SK-N-MC (cell line): ENCODE measurements at regions not wholly inside any gene's neighbourhood (a gene's known extent, or its start where the extent isn't known, plus 50 kb on each side); places are given as distances from the start of the nearest gene placed in this dataset.

ENCODE experiments used
- DNase-seq: peaks from one replicate; pipeline ENCODE4 v3.0.0-alpha.2; 2011; ENCODE audit warnings: low read depth, low spot score
- H3K27ac ChIP-seq: fragments of 200-600 bp; sonication (generic); 2 replicates; pipeline ENCODE4 v1.5.1; 2016; ENCODE audit warnings: mixed run types
- H3K36me3 ChIP-seq: fragments of 200-600 bp; sonication (generic); 2 replicates; pipeline ENCODE4 v1.6.1; 2017; ENCODE audit warnings: antibody characterized with exemption, low read length, mixed read lengths; ENCODE audit not compliant: insufficient read depth
- H3K4me3 ChIP-seq: fragments of 200-600 bp; sonication (generic); 2 replicates; pipeline ENCODE4 v1.5.1; 2016
- H3K9ac ChIP-seq: fragments of 200-600 bp; sonication (generic); 2 replicates; pipeline ENCODE4 v1.8.0; 2017; ENCODE audit warnings: mixed run types, mixed read lengths; ENCODE audit not compliant: insufficient read length
- H3K9me3 ChIP-seq: fragments of 200-600 bp; sonication (generic); 2 replicates; pipeline ENCODE4 v1.6.1; 2017; ENCODE audit warnings: low read depth, mild to moderate bottlenecking, antibody characterized with exemption, low read length, moderate library complexity, mixed read lengths
- EZH2 ChIP-seq: fragments of 200-600 bp; sonication (generic); IDR thresholded peaks from one replicate; pipeline ENCODE4 v1.6.1; 2017; ENCODE audit warnings: antibody characterized with exemption
- FOXP2 ChIP-seq: optimal IDR thresholded peaks from 2 replicates; pipeline ENCODE3; 2011; ENCODE audit warnings: mild to moderate bottlenecking, moderate library complexity; ENCODE audit not compliant: insufficient read depth; ENCODE audit errors: extremely low read length, control extremely low read depth
- POLR2AphosphoS5 ChIP-seq: IDR thresholded peaks from 2 replicates; pipeline ENCODE4 v1.6.1; 2012; ENCODE audit warnings: mild to moderate bottlenecking, low read depth, low read length, borderline replicate concordance

DNA sequence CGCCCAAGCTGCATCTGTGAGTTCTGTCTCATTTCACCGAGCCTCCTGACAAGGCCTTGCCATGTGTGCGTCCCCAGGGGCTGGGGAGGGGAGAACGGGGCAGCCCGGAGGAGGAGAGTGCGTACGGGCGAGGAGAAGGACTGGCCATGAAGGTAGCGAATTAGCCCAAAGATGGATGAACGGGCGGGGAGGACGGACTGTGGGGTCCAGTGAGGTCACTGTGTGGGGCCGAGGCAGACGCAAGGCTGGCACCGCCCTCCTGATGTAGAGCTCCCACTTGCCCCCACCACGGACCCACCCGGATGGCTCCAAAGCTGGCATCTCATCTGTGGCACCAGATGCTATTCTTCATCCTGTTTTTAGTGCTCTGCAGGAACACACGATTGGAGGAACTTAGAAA is 330.4 kb downstream of the AJAP1 start:
- Histone ChIP-seq H3K9ac (no peak overlapping the region), H3K4me3 (no peak overlapping the region), H3K36me3 (no peaks in the 10 kb centered on the region), H3K9me3 (no peaks in the 10 kb centered on the region), H3K27ac (no peak overlapping the region)
- no peak for DNase-seq
- TF ChIP-seq EZH2: no peak
- no peak for TF ChIP-seq POLR2AphosphoS5
- TF ChIP-seq FOXP2: no peak

DNA sequence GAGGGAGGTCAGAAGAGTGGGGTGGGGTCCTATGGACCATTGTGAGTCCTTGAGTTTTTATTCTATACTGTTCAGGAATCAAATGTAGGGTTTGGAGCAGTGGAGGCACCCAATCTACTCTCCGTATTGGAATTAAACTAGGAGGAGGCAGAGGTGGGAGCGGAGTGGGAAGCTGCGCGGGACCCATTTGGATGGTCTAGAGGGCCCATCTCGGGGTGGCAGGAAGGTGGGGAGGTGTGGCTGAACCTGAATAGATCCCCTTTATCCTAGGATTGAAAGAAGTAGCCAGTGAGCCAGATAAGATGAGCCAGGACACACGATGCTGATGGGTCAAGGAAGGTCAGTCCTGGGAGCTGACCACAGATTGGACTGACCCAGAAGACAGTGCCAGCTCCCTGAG is 325.8 kb downstream of the AJAP1 start:
- no peak overlapping the region for H3K4me3 ChIP-seq
- no peak overlapping the region for H3K27ac ChIP-seq
- no peak for DNase-seq
- TF ChIP-seq EZH2: no peak
- H3K9me3 ChIP-seq: no peaks in the 10 kb centered on the region
- H3K9ac ChIP-seq: no peak overlapping the region
- H3K36me3 ChIP-seq: no peaks in the 10 kb centered on the region

DNA sequence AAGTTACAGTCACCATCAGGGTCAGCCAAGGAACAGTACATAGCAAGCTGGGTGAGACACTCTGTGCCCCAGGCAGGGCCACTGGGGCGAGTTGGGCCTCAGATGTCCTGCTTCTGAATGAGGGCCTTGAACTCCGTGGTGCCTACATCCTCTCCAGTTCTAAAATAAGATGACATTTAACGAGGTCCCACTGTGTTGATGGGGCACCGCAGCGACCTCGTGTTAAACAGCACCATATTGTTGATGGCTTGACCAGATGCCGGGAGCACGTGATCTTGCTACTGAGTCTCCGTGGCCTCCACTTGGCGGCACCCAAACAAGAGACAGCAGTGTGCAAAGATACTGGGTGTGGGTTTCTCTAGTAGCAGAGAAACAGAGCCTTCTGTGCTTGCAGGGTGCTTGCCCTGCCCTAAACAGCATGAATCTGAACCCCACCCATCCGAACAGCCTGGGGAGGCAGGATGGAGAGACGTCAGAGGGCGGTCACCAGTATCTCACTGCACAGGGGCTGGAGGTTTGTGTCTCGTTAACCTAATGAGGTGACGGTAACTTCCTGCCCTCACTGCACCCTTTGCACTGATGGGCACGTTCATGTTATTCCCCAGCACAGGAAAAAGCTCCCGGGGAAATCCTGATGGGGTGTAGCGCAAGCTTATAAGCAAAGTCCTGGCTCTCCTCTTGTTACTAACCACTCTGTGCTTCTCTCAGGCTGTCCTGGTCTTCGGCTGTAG is 324.4 kb downstream of the AJAP1 start:
- Histone ChIP-seq H3K27ac (no peak overlapping the region), H3K9ac (no peak overlapping the region), H3K36me3 (no peaks in the 10 kb centered on the region), H3K9me3 (no peaks in the 10 kb centered on the region), H3K4me3 (no peak overlapping the region)
- no peak for TF ChIP-seq EZH2
- TF ChIP-seq POLR2AphosphoS5: no peak
- TF ChIP-seq FOXP2: no peak
- no peak for DNase-seq

GRCh38 chr1:4977701-4978100 is 323.3 kb downstream of the AJAP1 start:
- TF ChIP-seq FOXP2: no peak
- TF ChIP-seq EZH2: no peak
- TF ChIP-seq POLR2AphosphoS5: no peak
- no peak for DNase-seq
- Histone ChIP-seq H3K4me3 (no peak overlapping the region), H3K27ac (no peak overlapping the region), H3K9me3 (no peaks in the 10 kb centered on the region), H3K36me3 (no peaks in the 10 kb centered on the region), H3K9ac (no peak overlapping the region)

DNA sequence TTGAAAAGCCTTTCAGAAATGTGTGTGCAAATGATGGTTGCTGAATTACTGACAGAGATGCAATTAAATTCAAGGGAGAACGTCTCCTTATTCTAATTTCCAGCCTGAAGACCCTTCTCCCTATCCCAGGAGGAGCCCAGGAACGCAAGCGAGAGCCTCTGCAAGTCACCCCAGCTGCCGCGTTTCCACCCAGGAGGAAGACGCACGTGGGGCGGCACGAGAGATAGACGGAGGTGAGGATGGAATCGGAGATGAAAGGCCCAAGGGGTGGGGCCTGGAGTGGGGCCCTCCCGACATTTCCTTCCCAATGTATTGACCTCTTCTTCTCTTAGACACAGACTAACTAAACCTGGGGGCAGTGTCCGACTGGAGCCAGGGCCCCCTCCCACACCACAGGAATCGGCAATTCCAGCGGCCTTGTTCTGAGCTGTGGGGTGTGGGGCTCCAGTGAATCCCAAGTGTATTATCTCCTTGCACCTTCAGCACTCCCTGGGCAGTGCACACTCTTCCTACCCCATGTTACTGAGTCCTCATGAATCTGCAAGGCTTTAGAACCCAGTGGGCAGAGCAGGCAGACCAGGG is 322.5 kb downstream of the AJAP1 start:
- no peak overlapping the region for H3K4me3 ChIP-seq

GRCh38 chr1:4975856-4976255 is 321.4 kb downstream of the AJAP1 start:
- H3K36me3 ChIP-seq: no peaks in the 10 kb centered on the region
- H3K27ac ChIP-seq: no peak overlapping the region
- no peak for DNase-seq
- no peaks in the 10 kb centered on the region for H3K9me3 ChIP-seq
- TF ChIP-seq FOXP2 (no peak), EZH2 (no peak), POLR2AphosphoS5 (no peak)
- no peak overlapping the region for H3K9ac ChIP-seq
- no peak overlapping the region for H3K4me3 ChIP-seq

More for the DNA sequence above, 322.5 kb downstream of the AJAP1 start:
- Histone ChIP-seq H3K27ac (no peak overlapping the region), H3K36me3 (no peaks in the 10 kb centered on the region), H3K9me3 (no peaks in the 10 kb centered on the region), H3K9ac (no peak overlapping the region)
- no peak for TF ChIP-seq EZH2
- TF ChIP-seq FOXP2: no peak
- no peak for TF ChIP-seq POLR2AphosphoS5
- DNase-seq: no peak

DNA sequence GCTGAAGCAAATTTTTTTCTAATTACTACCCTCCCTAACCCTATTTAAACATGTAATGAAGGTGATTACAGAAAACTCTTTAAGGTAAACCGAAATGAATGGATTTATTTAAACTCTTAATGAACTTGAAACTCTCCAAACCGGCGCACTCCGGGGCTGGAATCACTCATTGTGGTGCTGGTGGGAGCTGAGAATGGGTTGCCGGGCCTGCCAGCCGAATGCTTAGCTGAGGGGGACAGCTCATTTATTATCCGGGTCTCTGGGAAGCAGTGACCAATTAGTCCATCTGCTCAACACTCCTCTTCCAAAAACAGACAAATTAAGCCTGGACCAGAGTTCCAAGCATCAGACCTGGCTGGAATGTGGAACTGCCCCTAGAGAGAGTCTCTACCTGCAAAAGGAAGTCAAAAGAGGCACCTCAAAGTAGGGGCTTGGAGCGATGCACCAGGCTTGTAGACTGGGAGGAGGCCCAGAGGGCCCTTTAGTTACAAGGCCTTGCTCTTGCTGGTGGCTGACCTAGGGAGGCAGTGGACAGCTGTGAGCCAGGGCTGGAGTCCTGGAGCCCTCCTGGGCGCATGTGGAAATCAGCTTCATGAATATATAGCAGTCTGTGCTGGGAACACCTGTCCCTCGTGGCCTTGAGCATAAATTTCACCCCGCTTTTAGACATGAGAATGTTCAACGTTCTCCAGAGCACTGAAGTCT is 320.7 kb downstream of the AJAP1 start:
- H3K36me3 ChIP-seq: no peaks in the 10 kb centered on the region
- no peak overlapping the region for H3K4me3 ChIP-seq
- no peak overlapping the region for H3K27ac ChIP-seq
- no peak for TF ChIP-seq FOXP2
- no peak overlapping the region for H3K9ac ChIP-seq
- DNase-seq: no peak
- no peaks in the 10 kb centered on the region for H3K9me3 ChIP-seq

DNA sequence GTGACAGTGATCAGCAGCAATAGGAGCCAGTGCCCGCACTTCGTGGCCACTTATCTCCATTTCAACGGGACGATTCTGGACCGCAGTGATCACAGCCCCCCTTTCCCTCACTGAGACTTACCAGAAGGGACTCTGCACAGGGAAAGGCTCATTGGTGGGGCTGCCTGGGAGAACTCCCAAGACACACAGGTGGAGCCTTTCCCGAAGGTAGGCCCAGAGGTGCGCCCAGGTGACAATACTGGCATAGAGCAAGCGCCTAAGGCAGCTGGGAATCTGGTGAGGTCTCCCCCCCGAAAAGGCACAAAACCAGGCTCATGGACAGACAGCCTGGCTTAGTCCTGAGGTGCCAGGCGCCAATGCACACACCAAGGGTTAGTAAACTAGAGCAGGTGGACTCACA is 318.9 kb downstream of the AJAP1 start:
- Histone ChIP-seq H3K27ac (no peak overlapping the region), H3K9me3 (no peaks in the 10 kb centered on the region), H3K4me3 (no peak overlapping the region), H3K36me3 (no peaks in the 10 kb centered on the region), H3K9ac (no peak overlapping the region)
- no peak for DNase-seq
- TF ChIP-seq POLR2AphosphoS5 (no peak), EZH2 (no peak), FOXP2 (no peak)

DNA sequence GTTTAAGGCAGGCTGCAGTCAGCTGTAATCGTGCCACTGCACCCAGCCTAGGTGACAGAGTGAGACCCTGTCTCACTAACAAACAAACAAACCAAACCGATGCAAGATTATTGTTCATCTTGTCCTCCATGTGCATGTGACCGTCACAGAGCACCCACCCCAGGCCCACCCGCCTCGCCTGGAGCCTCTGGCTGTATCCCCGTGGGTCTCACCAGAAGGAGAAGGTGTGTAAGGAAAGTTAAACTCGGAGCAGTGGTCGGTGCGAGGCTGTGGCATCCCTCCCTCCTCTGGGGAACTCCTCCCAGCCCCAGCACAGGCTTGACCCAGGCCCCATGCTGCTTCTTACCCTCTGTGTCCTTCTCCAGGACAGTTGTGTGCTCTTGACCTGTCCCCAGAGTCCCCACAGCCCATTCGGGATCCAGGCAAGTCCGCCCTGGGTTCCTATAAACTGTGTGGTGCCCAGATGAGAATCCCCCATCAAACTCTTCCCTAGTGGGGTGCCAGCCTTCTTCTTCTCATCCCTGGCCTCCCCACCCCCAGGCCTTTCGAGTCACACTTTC is 318.4 kb downstream of the AJAP1 start:
- DNase-seq: no peak
- no peak overlapping the region for H3K9ac ChIP-seq
- H3K36me3 ChIP-seq: no peaks in the 10 kb centered on the region
- no peaks in the 10 kb centered on the region for H3K9me3 ChIP-seq
- H3K27ac ChIP-seq: no peak overlapping the region
- TF ChIP-seq POLR2AphosphoS5 (no peak), FOXP2 (no peak), EZH2 (no peak)
- H3K4me3 ChIP-seq: no peak overlapping the region
